Stomach (tissue), 8 donors: ENCODE measurements at regions not wholly inside any gene's neighbourhood (a gene's known extent, or its start where the extent isn't known, plus 50 kb on each side); places are given as distances from the start of the nearest gene placed in this dataset.
"Not testable (repeated sequence)": the region's sequence is repeated elsewhere in the genome, so short reads cannot be mapped to it uniquely, and the experiment has no call there.

Experiments used
- DNase-seq, 2 donors: peaks; one replicate each; pipeline versions ENCODE4 v3.0.0 to v3.0.0-alpha.2; 2013 to 2019
- H3K27ac ChIP-seq, 5 donors: fragments of 200-600 bp in 4 of 5; sonication (generic) in 4 of 5; one replicate each; pipeline ENCODE4 v1.5.1; 2013 to 2019; ENCODE audit warnings: mild to moderate bottlenecking in 1 of 5, moderate library complexity in 1 of 5
- H3K27me3 ChIP-seq, 3 donors: fragments of 200-600 bp; sonication (generic); one replicate each; pipeline ENCODE4 v1.5.1; 2017 to 2019; ENCODE audit warnings: mixed run types in 1 of 3
- H3K36me3 ChIP-seq, 4 donors: fragments of 200-600 bp; sonication (generic); 1 replicate in 3 of 4; 2 replicates in 1 of 4; pipeline ENCODE4 v1.5.1; 2016 to 2019
- H3K4me1 ChIP-seq, 4 donors: fragments of 200-600 bp; sonication (generic); one replicate each; pipeline ENCODE4 v1.5.1; 2016 to 2019
- H3K4me3 ChIP-seq, 4 donors: fragments of 200-600 bp; sonication (generic) in 3 of 4; one replicate each; pipeline ENCODE4 v1.5.1; 2016 to 2019; ENCODE audit warnings: mild to moderate bottlenecking in 1 of 4
- H3K9me3 ChIP-seq, 4 donors: fragments of 200-600 bp; sonication (generic); one replicate each; pipeline ENCODE4 v1.5.1; 2016 to 2019
- CTCF ChIP-seq, 7 experiments: fragments of 450-650 bp in 4 of 7; fragments of 200-600 bp in 3 of 7; sonication (generic) in 3 of 7; IDR thresholded peaks; one replicate each; pipeline ENCODE4 v1.5.1; 2016 to 2019; ENCODE audit warnings: antibody characterized with exemption in 7 of 7, control low read depth in 2 of 7, mild to moderate bottlenecking in 1 of 7
- EP300 ChIP-seq: sonication (generic); formaldehyde crosslinking; IDR thresholded peaks from one replicate; pipeline ENCODE4 v1.6.1; 2017; ENCODE audit warnings: antibody characterized with exemption
- POLR2A ChIP-seq, 4 donors: fragments of 450-650 bp; IDR thresholded peaks; one replicate each; pipeline ENCODE4 v1.6.1; 2016; ENCODE audit warnings: antibody characterized with exemption in 4 of 4, control low read depth in 2 of 4, mild to moderate bottlenecking in 1 of 4, moderate library complexity in 1 of 4
- POLR2AphosphoS5 ChIP-seq, 3 donors: sonication (generic); formaldehyde crosslinking; IDR thresholded peaks; one replicate each; pipeline ENCODE4 v1.6.1; 2016; ENCODE audit warnings: antibody characterized with exemption in 3 of 3
- WGBS, 5 donors: extraction: QIAGEN DNeasy Blood & Tissue Kit in 3 of 5; methylation state at CpG; one replicate each; pipeline versions ENCODE4 v1.1.5 to v1.1.7; 2013 to 2018; 5-methylcytosine and 5-hydroxymethylcytosine counted together
- intact Hi-C: fragments of 100-400 bp; cut with DNase I; formaldehyde crosslinking; loops from one replicate; pipeline ENCODE4 v1.15.1; 2023; ENCODE audit warnings: low total_unique reads
- donor health status: healthy with polysubstance abuse.
- donor health status: Bipolar disorder and iron deficiency.
- donor health status: healthy.

- Histone ChIP-seq H3K4me1 (no peaks in the 10 kb centered on the region), H3K4me3 (no peak overlapping the region), H3K27me3 (no peaks in the 10 kb centered on the region), H3K27ac (no peak overlapping the region), H3K36me3 (no peaks in the 10 kb centered on the region), H3K9me3 (no peaks in the 10 kb centered on the region)
- DNase-seq = no peak
- intact Hi-C loops = no loop called here
- TF ChIP-seq POLR2A (IDR thresholded peaks at IDR 0.05) (no peak), CTCF (IDR thresholded peaks at IDR 0.05) (no peak), POLR2AphosphoS5 (IDR thresholded peaks at IDR 0.05) (no peak), EP300 (no peak)
- WGBS, 5 donors = 58 to 91% (median 83%) methylated on average over 1 of the region's 1 CpG
Observed at GRCh38 chr18:60064271-60064670, 164.5 kb downstream of the PMAIP1 start.

- not testable (repeated sequence) for DNase-seq
Observed at GRCh38 chr18:60062831-60063230, 163.0 kb downstream of the PMAIP1 start.

GRCh38 chr18:60062396-60062795 is 162.6 kb downstream of the PMAIP1 start:
- no peak for DNase-seq
- Histone ChIP-seq H3K36me3 (no peaks in the 10 kb centered on the region), H3K4me3 (no peak overlapping the region), H3K4me1 (no peaks in the 10 kb centered on the region), H3K27me3 (no peaks in the 10 kb centered on the region), H3K9me3 (no peaks in the 10 kb centered on the region), H3K27ac (no peak overlapping the region)
- TF ChIP-seq POLR2AphosphoS5 (IDR thresholded peaks at IDR 0.05) (no peak), CTCF (IDR thresholded peaks at IDR 0.05) (no peak), POLR2A (IDR thresholded peaks at IDR 0.05) (no peak), EP300 (no peak)
- WGBS, 5 donors = 65 to 77% (median 66%) methylated on average over 2 of the region's 2 CpGs
- intact Hi-C loops = no loop called here

More at GRCh38 chr18:60062831-60063230, 163.0 kb downstream of the PMAIP1 start:
- 56 to 82% (median 64%) methylated on average over 3 of the region's 3 CpGs for WGBS, 5 donors
- H3K27me3 ChIP-seq, H3K9me3 ChIP-seq, H3K27ac ChIP-seq, intact Hi-C loops, H3K36me3 ChIP-seq, H3K4me1 ChIP-seq, H3K4me3 ChIP-seq: not testable (repeated sequence)

- H3K4me3 ChIP-seq = no peak overlapping the region
- intact Hi-C loops = no loop called here
- DNase-seq = no peak
- no peaks in the 10 kb centered on the region for H3K4me1 ChIP-seq
- H3K9me3 ChIP-seq = no peaks in the 10 kb centered on the region
- no peak overlapping the region for H3K27ac ChIP-seq
- TF ChIP-seq CTCF (IDR thresholded peaks at IDR 0.05) (no peak), POLR2AphosphoS5 (IDR thresholded peaks at IDR 0.05) (no peak), EP300 (no peak), POLR2A (IDR thresholded peaks at IDR 0.05) (no peak)
- no peaks in the 10 kb centered on the region for H3K36me3 ChIP-seq
- no peaks in the 10 kb centered on the region for H3K27me3 ChIP-seq
- 67 to 83% (median 74%) methylated on average over 3 of the region's 3 CpGs for WGBS, 5 donors
Observed at GRCh38 chr18:60060578-60060977, 160.8 kb downstream of the PMAIP1 start.

GRCh38 chr18:60060026-60060425 is 160.2 kb downstream of the PMAIP1 start:
- no peak for TF ChIP-seq POLR2AphosphoS5 (IDR thresholded peaks at IDR 0.05)
- no peak for TF ChIP-seq EP300
- no peak for TF ChIP-seq POLR2A (IDR thresholded peaks at IDR 0.05)
- TF ChIP-seq CTCF (IDR thresholded peaks at IDR 0.05) = no peak
- H3K4me1 ChIP-seq = no peaks in the 10 kb centered on the region
- no peak overlapping the region for H3K4me3 ChIP-seq
- DNase-seq = no peak
- H3K27me3 ChIP-seq = no peaks in the 10 kb centered on the region
- no peaks in the 10 kb centered on the region for H3K9me3 ChIP-seq
- intact Hi-C loops = no loop called here
- WGBS, 5 donors = 31 to 64% (median 49%) methylated on average over 1 of the region's 1 CpG
- no peaks in the 10 kb centered on the region for H3K36me3 ChIP-seq
- no peak overlapping the region for H3K27ac ChIP-seq
